GM19452 (cell line): ENCODE measurements at regions not wholly inside any gene's neighbourhood (a gene's known extent, or its start where the extent isn't known, plus 50 kb on each side); places are given as distances from the start of the nearest gene placed in this dataset.
"Not testable (repeated sequence)": the region's sequence is repeated elsewhere in the genome, so short reads cannot be mapped to it uniquely, and the experiment has no call there.

Experiments
- ATAC-seq: cut with Tn5 transposase; IDR thresholded peaks from one replicate; pipeline ENCODE4 v1.9.1; 2021; ENCODE audit not compliant: unreplicated experiment

- ATAC-seq, result no peak
These were observed 83.3 kb upstream of the SIRPA start for GRCh38 chr20:1811621-1812498.

- no peak for ATAC-seq
These were observed 84.1 kb upstream of the SIRPA start for GRCh38 chr20:1810926-1811620.

GRCh38 chr20:1810572-1810925 lies 84.7 kb upstream of the SIRPA start:
- ATAC-seq, result no peak

- ATAC-seq, result no peak
These were observed 85.3 kb upstream of the SIRPA start for GRCh38 chr20:1809611-1810510.

- no peak for ATAC-seq
These were observed 86.1 kb upstream of the SIRPA start for GRCh38 chr20:1809131-1809572.

GRCh38 chr20:1808101-1808500 lies 87.1 kb upstream of the SIRPA start:
- no peak for ATAC-seq

- no peak for ATAC-seq
These were observed 87.8 kb upstream of the SIRPA start for GRCh38 chr20:1807394-1807793.

- ATAC-seq, result no peak
These were observed 88.8 kb upstream of the SIRPA start for GRCh38 chr20:1806456-1806855.

- ATAC-seq, result no peak
These were observed 89.4 kb upstream of the SIRPA start for GRCh38 chr20:1805816-1806215.

GRCh38 chr20:1805161-1805581 lies 90.0 kb upstream of the SIRPA start:
- no peak for ATAC-seq

- ATAC-seq, result no peak
These were observed 90.7 kb upstream of the SIRPA start for GRCh38 chr20:1804554-1804956.

GRCh38 chr20:1803932-1804501 lies 91.2 kb upstream of the SIRPA start:
- no peak for ATAC-seq

GRCh38 chr20:1803061-1803931 lies 91.9 kb upstream of the SIRPA start:
- ATAC-seq, result no peak

GRCh38 chr20:1802385-1803060 lies 92.7 kb upstream of the SIRPA start:
- no peak for ATAC-seq

- ATAC-seq, result no peak
These were observed 93.3 kb upstream of the SIRPA start for GRCh38 chr20:1801929-1802306.

GRCh38 chr20:1801225-1801928 lies 93.8 kb upstream of the SIRPA start:
- ATAC-seq, result no peak

GRCh38 chr20:1800777-1801176 lies 94.4 kb upstream of the SIRPA start:
- ATAC-seq, result no peak

- ATAC-seq, result no peak
These were observed 95.0 kb upstream of the SIRPA start for GRCh38 chr20:1800180-1800579.

GRCh38 chr20:1799746-1800145 lies 95.5 kb upstream of the SIRPA start:
- not testable (repeated sequence) for ATAC-seq
